DOHH2 (cell line): ENCODE measurements at regions not wholly inside any gene's neighbourhood (a gene's known extent, or its start where the extent isn't known, plus 50 kb on each side); places are given as distances from the start of the nearest gene placed in this dataset.

Experiments
- H3F3A ChIP-seq: fragments of 200-600 bp; sonication (generic), shearing (Covaris generic); 2 replicates; pipeline ENCODE4 v1.6.0; 2016; ENCODE audit warnings: antibody characterized with exemption, mild to moderate bottlenecking; ENCODE audit not compliant: control insufficient read depth, insufficient read depth
- H3K27ac ChIP-seq: fragments of 200-600 bp; sonication (generic); 2 replicates; pipeline ENCODE4 v1.5.1; 2014; ENCODE audit warnings: low read depth, mild to moderate bottlenecking, low read length, moderate library complexity
- H3K27me3 ChIP-seq: fragments of 200-600 bp; sonication (generic); 2 replicates; pipeline ENCODE4 v1.6.1; 2014; ENCODE audit warnings: mild to moderate bottlenecking, low read length, mixed read lengths; ENCODE audit not compliant: control insufficient read depth
- H3K36me3 ChIP-seq: fragments of 200-600 bp; sonication (generic); 2 replicates; pipeline ENCODE4 v1.6.1; 2014; ENCODE audit warnings: mild to moderate bottlenecking, low read length, moderate library complexity, mixed read lengths; ENCODE audit not compliant: control insufficient read depth
- H3K4me1 ChIP-seq: fragments of 200-600 bp; sonication (generic); 2 replicates; pipeline ENCODE4 v1.6.1; 2014; ENCODE audit warnings: mild to moderate bottlenecking, low read length, mixed read lengths; ENCODE audit not compliant: control insufficient read depth
- H3K4me2 ChIP-seq: fragments of 200-600 bp; sonication (generic); 2 replicates; pipeline ENCODE4 v1.6.0; 2014; ENCODE audit warnings: mild to moderate bottlenecking, low read length, moderate library complexity
- H3K4me3 ChIP-seq: fragments of 200-600 bp; sonication (generic); 2 replicates; pipeline ENCODE4 v1.5.1; 2014; ENCODE audit warnings: mild to moderate bottlenecking, low read length, mixed read lengths
- H3K79me2 ChIP-seq: fragments of 200-600 bp; sonication (generic); 2 replicates; pipeline ENCODE4 v1.6.1; 2014; ENCODE audit warnings: mild to moderate bottlenecking, low read length, mixed read lengths; ENCODE audit not compliant: control insufficient read depth
- H3K9me2 ChIP-seq: fragments of 200-600 bp; sonication (generic); replicated peaks from 2 replicates; pipeline ENCODE4 v1.6.1; 2014; ENCODE audit warnings: mild to moderate bottlenecking, low read length, mixed read lengths; ENCODE audit not compliant: control insufficient read depth
- H3K9me3 ChIP-seq: fragments of 200-600 bp; sonication (generic); 2 replicates; pipeline ENCODE4 v1.6.1; 2014; ENCODE audit warnings: antibody characterized with exemption, low read length, mixed read lengths; ENCODE audit not compliant: control insufficient read depth, insufficient read depth
- H4K20me1 ChIP-seq: fragments of 200-600 bp; sonication (generic); 2 replicates; pipeline ENCODE4 v1.6.0; 2014; ENCODE audit warnings: low read depth, mild to moderate bottlenecking, antibody characterized with exemption, low read length, moderate library complexity; ENCODE audit not compliant: control insufficient read depth, insufficient read depth
- EZH2phosphoT487 ChIP-seq: fragments of 200-600 bp; sonication (generic); IDR thresholded peaks from 2 replicates; pipeline ENCODE4 v1.6.1; 2017; ENCODE audit warnings: borderline replicate concordance, mild to moderate bottlenecking, antibody characterized with exemption, low read length, moderate library complexity, mixed read lengths
- TF ChIP-seq, protein P1 (sequence below): fragments of 200-600 bp; sonication (generic); IDR thresholded peaks from one replicate; pipeline ENCODE4 v1.5.1; 2014; ENCODE audit warnings: antibody characterized with exemption, mild to moderate bottlenecking, low read depth, low read length; ENCODE audit not compliant: poor library complexity, severe bottlenecking

- no peak overlapping the region for H3K4me3 ChIP-seq
- H4K20me1 ChIP-seq: no peaks in the 10 kb centered on the region
- no peak overlapping the region for H3K4me2 ChIP-seq
- no peaks in the 10 kb centered on the region for H3F3A ChIP-seq
- no peaks in the 10 kb centered on the region for H3K36me3 ChIP-seq
- no peaks in the 10 kb centered on the region for H3K4me1 ChIP-seq
- H3K27me3 ChIP-seq: no peaks in the 10 kb centered on the region
- H3K27ac ChIP-seq: no peak overlapping the region
- no peak for TF ChIP-seq EZH2phosphoT487
- TF ChIP-seq, protein P1, sequence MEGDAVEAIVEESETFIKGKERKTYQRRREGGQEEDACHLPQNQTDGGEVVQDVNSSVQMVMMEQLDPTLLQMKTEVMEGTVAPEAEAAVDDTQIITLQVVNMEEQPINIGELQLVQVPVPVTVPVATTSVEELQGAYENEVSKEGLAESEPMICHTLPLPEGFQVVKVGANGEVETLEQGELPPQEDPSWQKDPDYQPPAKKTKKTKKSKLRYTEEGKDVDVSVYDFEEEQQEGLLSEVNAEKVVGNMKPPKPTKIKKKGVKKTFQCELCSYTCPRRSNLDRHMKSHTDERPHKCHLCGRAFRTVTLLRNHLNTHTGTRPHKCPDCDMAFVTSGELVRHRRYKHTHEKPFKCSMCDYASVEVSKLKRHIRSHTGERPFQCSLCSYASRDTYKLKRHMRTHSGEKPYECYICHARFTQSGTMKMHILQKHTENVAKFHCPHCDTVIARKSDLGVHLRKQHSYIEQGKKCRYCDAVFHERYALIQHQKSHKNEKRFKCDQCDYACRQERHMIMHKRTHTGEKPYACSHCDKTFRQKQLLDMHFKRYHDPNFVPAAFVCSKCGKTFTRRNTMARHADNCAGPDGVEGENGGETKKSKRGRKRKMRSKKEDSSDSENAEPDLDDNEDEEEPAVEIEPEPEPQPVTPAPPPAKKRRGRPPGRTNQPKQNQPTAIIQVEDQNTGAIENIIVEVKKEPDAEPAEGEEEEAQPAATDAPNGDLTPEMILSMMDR: no peak
- no peaks in the 10 kb centered on the region for H3K9me3 ChIP-seq
- H3K9me2 ChIP-seq: no peaks in the 10 kb centered on the region
- no peaks in the 10 kb centered on the region for H3K79me2 ChIP-seq
These were observed 263.1 kb upstream of the KIAA1217 start for GRCh38 chr10:23945845-23946244.

DNA sequence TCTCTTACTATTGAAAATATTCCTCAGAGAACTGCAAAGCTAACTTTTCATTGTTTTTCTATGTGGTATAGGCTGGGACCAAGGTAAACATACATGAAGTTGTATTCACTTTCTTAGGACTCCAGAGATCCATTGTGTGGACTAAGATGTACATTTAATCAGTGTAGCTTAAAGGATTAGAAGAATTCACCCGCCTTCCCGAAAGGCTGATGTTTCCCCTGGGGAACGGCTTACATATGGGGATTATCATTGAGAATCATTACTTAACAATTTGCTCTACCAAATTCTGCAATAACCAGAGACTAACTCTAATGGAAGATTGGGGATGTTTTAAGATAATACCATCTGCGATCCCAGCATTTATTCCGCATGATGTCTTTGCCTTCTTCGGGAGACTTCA, 257.1 kb upstream of the KIAA1217 start:
- Histone ChIP-seq H4K20me1 (no peaks in the 10 kb centered on the region), H3K27me3 (no peaks in the 10 kb centered on the region), H3K36me3 (no peaks in the 10 kb centered on the region), H3K4me2 (no peak overlapping the region), H3K4me1 (no peaks in the 10 kb centered on the region), H3K9me3 (peaks cover 9% of the 10 kb centered on the region; the same call in 1 of the 2 replicates), H3K9me2 (no peaks in the 10 kb centered on the region), H3K79me2 (no peaks in the 10 kb centered on the region), H3K4me3 (no peak overlapping the region), H3K27ac (no peak overlapping the region), H3F3A (no peaks in the 10 kb centered on the region)
- TF ChIP-seq, protein P1: no peak
- TF ChIP-seq EZH2phosphoT487: no peak

- H3K4me2 ChIP-seq: no peak overlapping the region
- no peaks in the 10 kb centered on the region for H3K27me3 ChIP-seq
- no peaks in the 10 kb centered on the region for H3K36me3 ChIP-seq
- peaks cover 9% of the 10 kb centered on the region; the same call in 1 of the 2 replicates for H3K9me3 ChIP-seq
- no peak overlapping the region for H3K27ac ChIP-seq
- no peaks in the 10 kb centered on the region for H3K4me1 ChIP-seq
- no peak for TF ChIP-seq EZH2phosphoT487
- TF ChIP-seq, protein P1: no peak
- no peak overlapping the region for H3K4me3 ChIP-seq
- H4K20me1 ChIP-seq: no peaks in the 10 kb centered on the region
- H3F3A ChIP-seq: no peaks in the 10 kb centered on the region
- H3K79me2 ChIP-seq: no peaks in the 10 kb centered on the region
- no peaks in the 10 kb centered on the region for H3K9me2 ChIP-seq
These were observed 253.3 kb upstream of the KIAA1217 start for GRCh38 chr10:23955456-23956225.
